Jurkat, Clone E6-1 (cell line): ENCODE measurements at regions not wholly inside any gene's neighbourhood (a gene's known extent, or its start where the extent isn't known, plus 50 kb on each side); places are given as distances from the start of the nearest gene placed in this dataset.

Experiments used
- DNase-seq: peaks from one replicate; pipeline ENCODE4 v3.0.0-alpha.2; 2011; ENCODE audit warnings: low read depth, low spot score
- H3K4me3 ChIP-seq: 2 replicates; pipeline ENCODE4 v1.5.1; 2011; ENCODE audit warnings: mild to moderate bottlenecking, low read length, control low read depth, moderate library complexity

DNA sequence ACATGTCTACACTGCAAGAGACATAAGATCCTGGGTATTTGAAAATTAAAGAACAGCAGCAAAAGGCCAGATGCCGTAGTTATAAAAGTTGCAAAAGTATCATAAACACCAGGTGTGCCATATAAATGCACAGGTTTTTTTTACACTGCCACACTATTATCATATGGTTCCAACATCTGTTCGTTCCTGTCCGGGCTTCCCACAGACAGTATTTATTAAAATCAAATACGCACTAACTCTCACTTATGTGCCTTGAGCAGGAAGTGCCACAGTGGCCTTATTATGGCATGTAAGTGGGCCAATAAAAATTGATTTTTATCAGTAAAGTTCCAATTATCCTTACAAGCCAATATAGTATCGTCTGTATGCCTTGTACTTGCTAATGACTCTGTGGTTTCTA lies 873.2 kb downstream of the RPA4 start:
- H3K4me3 ChIP-seq, result no peak overlapping the region

DNA sequence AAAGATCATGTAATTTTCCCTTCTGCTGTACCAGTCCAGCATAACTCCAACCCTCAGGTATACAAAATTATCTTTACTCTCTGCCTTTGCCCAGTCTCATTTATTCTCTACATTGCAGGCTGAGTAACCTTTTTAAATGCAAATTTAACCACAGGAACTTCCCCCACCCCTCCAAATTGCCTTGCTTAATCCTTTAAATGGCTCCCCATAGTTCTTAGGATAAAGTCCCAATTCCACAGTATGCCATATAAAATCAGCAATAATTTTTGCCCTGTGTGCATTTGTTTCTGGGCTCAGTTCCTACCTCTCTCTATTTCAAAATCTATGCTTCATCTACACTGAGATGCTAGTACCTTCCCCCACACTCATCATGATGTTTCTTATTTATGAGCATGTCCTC lies 879.7 kb downstream of the RPA4 start:
- H3K4me3 ChIP-seq, result no peak overlapping the region

More for the DNA sequence above, 873.2 kb downstream of the RPA4 start:
- DNase-seq, result no peak

DNA sequence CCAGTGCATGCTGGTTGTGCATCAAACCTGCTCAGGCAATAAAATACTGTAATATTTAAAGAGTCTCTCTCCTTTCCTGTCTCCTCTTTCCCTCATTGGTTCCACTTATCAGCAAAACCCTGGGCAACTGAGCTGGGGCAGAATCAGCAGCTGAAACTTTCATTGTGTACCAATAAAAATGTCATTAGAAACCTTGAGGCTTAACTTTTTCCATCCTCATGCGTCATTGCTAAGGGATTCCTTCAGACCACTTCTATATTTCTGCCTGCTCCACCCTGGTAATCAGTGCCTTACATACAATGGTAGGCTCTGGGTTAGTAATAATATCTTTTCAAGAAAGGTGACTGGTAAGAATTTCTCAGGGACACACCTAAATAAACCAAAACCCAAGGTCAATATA lies 880.3 kb downstream of the RPA4 start:
- DNase-seq, result no peak
- H3K4me3 ChIP-seq, result no peak overlapping the region

More for the DNA sequence above, 879.7 kb downstream of the RPA4 start:
- DNase-seq, result no peak

DNA sequence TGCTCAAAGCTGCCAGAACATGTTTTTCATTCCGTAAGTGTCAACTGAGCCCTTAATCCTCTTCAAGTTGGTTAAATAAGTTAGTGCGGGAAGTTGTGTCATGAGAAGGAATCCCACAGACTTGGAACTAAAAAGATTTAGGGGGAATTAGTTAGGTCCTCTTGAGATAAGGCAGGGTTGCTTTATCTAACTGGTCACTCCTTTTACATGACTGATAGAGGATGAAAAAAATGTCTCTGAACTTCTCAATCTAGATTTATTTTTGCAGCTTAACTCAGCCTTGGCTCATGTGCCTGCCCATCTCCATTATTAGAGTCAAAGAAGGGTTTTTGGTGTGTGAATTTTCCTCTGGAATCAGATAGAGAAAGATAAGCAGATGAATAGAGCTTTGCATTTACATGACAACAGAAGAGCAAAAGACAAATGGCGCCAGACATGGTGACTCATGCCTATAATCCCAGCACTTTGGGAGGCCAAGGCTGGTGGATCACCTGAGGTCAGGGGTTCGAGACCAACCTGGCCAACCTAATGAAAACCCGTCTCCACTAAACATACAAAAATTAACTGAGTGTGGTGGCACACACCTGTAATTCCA lies 882.9 kb downstream of the RPA4 start:
- DNase-seq, result no peak
- H3K4me3 ChIP-seq, result no peak overlapping the region

DNA sequence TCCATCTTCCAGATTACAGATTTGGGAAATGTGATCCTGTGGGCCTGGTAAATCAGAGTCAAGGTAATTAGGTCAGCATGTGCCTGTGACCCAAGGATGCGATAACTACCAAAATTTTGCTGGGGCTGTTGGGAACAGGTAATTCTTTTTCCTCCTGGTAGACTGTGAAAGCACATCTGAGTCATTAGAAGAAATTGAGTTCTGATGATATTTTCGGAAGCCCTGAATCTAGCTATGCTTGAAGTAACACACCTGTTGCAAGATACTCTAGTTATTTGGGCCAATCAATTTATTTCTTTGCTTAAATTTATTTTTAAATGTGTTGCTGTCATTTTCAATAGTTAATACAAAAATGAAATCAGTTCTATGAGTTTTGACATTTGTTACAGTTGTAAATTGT lies 903.6 kb downstream of the RPA4 start:
- H3K4me3 ChIP-seq, result no peak overlapping the region

DNA sequence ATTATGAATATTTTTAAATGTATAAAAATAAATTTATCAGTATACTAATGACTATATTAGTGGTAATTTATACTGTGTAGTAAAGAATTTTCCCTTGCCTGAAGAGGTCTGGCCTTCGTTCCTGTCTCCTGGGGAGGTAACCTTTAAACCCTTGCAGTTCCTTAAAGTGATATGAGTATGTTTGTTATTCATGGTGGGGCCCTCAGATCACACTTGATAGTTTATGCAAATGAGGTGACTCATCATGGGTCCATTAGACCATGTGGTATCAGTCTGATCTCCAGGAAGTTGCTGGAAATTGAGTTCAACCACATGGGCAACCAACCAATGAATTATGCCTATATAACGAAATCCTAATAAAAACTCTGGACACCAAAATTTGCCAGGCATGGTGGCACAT lies 904.1 kb downstream of the RPA4 start:
- DNase-seq, result no peak

More for the DNA sequence above, 903.6 kb downstream of the RPA4 start:
- DNase-seq, result no peak

DNA sequence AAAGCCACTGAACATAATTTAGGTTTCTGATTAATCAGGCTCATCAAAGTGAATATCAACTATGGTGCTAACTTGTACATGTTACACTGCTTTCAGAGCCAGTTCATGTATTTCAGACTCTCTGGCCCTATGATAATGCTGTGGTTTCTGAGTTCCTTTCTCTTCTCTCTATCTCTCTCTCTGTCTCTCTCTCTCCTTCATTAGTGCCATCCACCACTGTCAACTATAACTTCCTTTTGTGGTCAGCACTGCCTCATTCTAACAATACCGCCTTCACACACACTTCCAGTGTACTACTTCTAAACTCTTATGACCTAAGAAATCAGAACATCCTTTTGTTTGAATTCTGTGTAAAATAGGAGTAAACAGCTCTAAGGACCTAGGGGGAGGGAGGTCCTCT lies 907.1 kb downstream of the RPA4 start:
- no peak overlapping the region for H3K4me3 ChIP-seq

More for the DNA sequence above, 904.1 kb downstream of the RPA4 start:
- no peak overlapping the region for H3K4me3 ChIP-seq

DNA sequence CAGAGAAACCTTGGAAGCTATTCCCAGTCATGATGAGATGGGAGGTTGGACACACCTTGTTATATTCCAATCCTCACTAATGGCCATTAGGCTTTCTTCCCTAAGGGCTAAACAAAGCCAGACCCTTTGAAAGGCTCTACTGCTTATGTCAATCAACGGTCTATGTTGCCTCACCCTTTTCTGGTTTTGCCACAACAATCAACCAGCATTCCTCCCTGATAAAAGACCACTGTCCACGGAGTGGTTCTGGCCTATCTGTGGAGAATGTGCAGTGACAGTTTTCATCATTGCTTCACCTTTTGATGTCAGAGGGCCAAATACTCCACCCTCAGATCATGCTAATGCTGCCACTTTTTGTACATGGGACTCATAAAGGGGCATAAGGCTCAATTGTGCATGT lies 913.4 kb downstream of the RPA4 start:
- no peak for DNase-seq
- no peak overlapping the region for H3K4me3 ChIP-seq

More for the DNA sequence above, 907.1 kb downstream of the RPA4 start:
- peak; percentile 74 for DNase-seq

DNA sequence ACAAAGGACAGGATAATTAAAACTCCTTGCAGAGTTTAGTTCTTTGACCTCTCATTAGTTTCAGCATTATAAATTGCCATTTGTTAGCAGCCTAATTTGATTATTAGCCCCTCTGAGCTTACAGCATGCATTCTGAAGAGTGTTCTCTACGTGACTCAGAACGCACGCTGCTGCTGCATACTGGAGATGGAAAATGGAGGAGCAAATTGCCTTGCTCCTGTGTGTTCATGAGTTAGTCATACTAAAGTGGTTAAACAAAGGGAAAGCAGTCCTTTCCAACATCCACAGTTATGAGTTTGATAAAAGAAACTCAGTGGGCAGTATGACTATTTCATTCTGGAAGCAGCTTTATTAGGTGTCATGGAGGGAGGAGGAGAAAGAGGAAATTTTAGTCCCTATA lies 922.5 kb downstream of the RPA4 start:
- no peak for DNase-seq
- no peak overlapping the region for H3K4me3 ChIP-seq

DNA sequence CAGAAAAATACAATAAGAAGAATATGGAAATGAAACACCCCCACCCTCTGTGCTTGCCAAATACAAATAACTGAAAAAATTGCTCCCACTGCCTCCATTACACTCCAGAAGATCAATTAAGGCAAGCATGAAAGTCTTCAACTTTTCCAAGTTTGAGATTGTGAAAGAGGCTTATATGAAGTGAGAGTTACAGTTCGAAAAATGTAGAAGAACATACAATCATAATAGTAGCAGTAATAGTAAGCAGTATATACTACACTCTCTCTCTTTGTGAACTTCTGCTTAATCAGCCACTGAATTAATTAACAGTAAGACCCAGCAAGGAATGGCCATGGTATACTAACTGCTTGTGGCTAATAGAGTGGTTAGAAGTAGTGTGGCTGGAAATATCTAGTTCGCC lies 923.2 kb downstream of the RPA4 start:
- DNase-seq, result no peak

DNA sequence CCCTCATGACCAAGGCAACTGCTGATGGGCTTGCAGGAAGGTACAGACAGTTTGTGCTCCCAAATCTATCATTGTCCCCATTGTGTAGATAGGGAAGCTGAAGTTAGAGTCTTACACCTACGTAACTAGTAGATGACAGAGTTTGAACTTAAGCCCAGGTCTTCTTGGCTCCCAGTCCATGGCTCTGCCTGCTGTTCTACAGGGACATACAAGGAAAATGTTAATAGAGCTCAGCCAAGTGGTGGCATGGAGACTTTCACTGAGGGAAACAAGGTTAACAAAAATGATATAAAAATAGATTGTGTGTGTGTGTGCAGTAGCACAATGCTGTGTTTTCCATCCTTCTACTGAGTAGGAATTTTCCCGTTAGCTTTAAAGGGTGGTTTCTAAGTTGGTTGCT lies 936.5 kb downstream of the RPA4 start:
- DNase-seq, result no peak
- H3K4me3 ChIP-seq, result no peak overlapping the region

More for the DNA sequence above, 923.2 kb downstream of the RPA4 start:
- no peak overlapping the region for H3K4me3 ChIP-seq

DNA sequence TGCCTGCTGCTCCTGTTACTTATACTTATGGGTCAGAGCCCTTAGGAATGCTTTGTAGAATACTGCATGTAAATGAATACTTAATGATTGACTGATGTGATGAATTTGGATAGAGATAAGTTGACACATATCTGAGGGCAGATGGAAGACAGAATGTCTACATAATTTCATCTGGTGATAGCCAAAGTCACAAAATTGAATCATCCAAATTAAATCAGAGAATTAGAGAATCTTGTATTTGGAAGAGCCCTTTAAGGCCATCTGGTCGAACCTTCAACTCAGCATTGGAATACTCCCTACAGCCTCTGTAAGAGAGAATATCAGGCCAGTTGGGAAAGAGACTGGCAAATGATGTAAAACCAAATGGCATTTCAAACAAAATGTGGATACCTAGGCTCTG lies 944.8 kb downstream of the RPA4 start:
- no peak for DNase-seq

DNA sequence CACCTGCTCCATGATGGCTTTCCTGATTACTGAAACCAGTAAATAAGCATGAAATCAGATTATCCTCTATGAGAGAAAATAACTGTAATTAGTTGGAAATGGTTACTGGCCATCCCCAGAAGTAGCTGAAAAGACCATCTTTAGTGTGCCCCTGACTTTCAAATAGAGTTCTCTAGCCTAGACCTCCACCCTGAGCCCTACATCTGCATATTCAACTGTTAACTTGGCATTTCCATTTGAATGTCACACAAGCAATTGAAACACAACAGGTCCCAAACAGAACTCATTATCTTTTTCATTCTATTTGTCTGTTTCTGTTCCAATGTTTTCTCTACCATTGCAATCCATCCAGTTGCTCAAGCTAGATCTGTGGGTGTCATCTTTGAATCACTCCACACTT lies 952.3 kb downstream of the RPA4 start:
- H3K4me3 ChIP-seq, result no peak overlapping the region
- no peak for DNase-seq

More for the DNA sequence above, 944.8 kb downstream of the RPA4 start:
- H3K4me3 ChIP-seq, result no peak overlapping the region

DNA sequence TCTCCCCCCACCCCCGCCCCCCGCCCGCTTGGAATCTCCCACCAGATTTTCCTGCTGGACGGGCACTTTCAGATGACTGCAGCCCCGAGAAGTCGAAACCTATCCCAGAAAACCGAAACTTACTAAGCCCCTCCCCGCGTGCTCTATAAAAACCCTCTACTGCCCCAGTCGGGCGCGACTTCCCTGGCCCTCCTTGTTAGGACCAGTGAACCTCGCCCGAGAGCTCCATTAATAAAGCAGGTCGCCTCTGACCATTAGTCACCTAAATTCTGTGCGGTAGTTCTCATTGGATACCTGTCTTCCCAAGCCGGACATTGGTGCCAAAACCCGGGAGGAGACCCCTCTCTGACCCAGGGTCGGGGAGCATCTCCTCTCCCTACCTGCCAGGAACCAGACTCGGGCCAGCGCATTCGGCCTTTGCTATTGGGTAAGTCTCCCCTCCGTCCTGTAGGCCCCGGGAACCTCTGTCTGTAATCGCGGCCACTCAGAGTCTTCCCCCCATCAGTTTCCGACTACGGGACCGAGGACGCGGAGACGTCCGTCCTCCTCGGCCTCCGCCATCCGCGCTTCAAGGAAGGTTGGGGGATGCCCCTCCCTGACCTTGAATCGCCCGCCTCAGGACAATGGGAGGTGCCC lies 958.0 kb downstream of the RPA4 start:
- H3K4me3 ChIP-seq, result no peak overlapping the region
- no peak for DNase-seq

DNA sequence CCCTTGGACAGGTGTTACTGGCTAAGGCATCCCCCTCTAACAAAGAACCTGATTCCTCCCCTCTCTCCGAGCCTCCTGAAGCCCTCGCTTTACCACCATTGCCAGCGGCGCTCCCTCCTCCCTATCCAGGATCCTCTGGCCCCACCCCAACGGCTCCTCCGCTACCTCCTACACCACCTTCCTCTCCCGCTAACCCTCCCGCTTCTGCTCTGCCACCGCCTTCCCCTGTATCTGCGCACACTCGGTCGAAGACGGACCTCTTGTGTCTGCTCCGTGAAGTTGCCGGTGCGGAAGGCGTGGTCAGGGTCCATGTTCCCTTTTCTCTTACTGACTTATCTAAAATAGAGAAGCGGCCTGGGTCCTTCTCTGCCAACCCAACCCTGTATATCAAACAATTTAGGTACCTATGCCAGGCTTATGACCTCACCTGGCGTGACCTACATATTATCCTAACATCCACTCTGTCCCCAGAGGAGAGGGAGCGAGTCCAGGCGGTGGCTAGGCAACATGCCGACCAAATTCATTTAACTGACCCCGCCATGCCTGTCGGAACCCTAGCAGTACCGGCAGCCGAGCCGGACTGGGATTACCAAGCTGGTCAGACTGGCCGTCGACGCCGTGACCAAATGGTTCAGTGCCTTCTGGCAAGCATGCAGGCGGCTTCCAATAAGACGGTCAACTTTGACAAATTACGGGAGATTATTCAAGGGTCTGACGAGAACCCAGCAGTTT lies 958.9 kb downstream of the RPA4 start:
- DNase-seq, result no peak

DNA sequence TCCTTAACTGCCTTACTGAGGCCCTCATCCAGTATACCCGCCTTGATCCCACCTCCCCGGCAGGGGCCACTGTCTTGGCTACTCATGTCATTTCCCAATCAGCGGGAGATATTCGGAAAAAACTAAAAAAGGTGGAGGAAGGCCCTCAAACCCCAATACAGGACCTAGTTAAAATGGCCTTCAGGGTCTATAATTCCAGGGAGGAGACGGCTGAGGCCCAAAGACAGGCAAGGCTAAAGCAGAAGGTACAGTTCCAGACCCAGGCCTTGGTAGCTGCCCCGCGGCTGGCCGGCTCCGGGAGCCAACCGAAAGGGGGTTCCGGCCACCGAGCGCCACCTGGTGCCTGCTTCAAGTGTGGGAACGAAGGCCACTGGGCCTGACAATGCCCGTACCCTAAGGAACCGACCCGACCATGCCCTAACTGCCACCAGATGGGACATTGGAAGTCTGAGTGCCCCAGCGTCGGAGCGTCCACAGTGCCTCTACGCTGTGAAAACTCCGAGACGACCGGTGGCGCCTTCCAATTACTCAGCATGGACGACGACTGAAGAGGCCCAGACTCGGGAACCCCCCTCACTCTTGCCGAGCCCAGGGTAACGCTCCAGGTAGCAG lies 959.6 kb downstream of the RPA4 start:
- no peak for DNase-seq
- no peak overlapping the region for H3K4me3 ChIP-seq

More for the DNA sequence above, 958.9 kb downstream of the RPA4 start:
- no peak overlapping the region for H3K4me3 ChIP-seq

DNA sequence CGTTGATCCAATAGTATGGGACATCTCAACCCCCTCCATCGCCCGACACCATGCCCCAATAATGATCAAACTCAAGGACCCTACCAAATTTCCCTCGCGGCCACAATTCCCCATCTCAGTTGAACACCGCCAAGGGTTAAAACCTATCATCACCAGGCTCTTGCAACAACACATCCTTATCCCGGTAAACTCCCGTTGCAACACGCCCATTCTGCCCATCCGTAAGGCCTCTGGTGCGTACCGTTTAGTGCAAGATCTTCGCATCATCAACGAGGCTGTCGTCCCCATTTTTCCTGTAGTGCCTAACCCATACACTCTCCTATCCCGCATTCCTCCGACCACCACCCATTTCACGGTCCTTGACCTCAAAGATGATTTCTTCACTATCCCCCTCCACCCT lies 960.5 kb downstream of the RPA4 start:
- DNase-seq, result no peak

DNA sequence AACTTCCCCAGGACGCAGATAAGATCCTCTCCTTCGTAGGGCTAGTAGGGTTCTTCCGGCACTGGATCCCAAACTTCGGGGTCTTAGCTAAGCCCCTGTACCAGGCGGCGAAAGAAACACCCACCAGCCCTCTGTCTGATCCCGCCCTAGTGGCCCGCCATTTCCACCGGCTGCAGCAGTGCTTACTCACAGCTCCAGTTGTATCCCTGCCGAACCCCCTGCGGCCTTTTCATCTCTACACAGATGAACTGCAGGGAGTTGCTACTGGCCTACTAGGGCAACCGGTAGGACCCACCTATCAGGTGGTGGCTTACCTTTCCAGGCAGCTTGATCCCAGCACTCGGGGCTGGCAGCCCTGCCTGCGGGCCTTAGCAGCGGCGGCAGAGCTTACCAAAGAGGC lies 961.2 kb downstream of the RPA4 start:
- no peak for DNase-seq

More for the DNA sequence above, 960.5 kb downstream of the RPA4 start:
- H3K4me3 ChIP-seq, result no peak overlapping the region

DNA sequence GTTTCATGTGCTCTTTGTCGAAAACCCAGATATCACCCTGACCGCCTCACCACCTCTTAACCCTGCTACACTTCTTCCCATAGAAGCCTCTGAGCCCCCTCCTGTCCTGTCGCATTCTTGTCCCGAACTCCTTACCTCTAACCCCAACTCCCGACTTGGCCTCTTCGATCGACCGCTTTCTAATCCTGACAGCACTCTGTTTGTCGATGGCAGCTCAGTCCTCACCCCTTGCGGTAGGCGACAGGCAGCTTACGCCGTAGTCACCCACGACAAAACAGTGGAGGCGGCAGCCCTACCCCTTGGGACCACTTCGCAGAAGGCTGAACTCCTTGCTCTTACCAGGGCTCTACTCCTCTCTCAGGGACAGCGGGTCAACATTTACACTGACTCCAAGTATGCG lies 961.7 kb downstream of the RPA4 start:
- DNase-seq, result no peak
- H3K4me3 ChIP-seq, result no peak overlapping the region

More for the DNA sequence above, 961.2 kb downstream of the RPA4 start:
- H3K4me3 ChIP-seq, result no peak overlapping the region

DNA sequence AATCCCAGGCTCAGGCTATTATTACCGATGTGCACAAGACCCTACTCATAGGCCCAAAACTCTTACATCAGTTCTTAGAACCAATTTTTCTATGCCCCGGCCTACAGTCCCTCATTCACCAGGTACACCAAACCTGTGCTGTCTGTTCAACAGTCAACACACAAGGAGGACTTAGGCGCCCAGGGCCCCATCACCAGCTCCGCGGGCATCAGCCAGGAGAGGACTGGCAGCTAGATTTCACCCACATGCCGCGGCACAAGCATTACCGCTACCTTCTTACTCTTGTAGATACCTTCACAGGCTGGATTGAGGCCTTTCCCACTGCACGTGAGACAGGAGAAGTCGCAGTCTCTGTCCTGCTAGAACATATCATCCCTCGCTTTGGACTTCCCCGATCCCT lies 962.5 kb downstream of the RPA4 start:
- DNase-seq, result no peak
- H3K4me3 ChIP-seq, result no peak overlapping the region
